ENCODE measurements at regions not wholly inside any gene's neighbourhood (a gene's known extent, or its start where the extent isn't known, plus 50 kb on each side); places are given as distances from the start of the nearest gene placed in this dataset.
"Not testable (repeated sequence)": the region's sequence is repeated elsewhere in the genome, so short reads cannot be mapped to it uniquely, and the experiment has no call there.

DNA sequence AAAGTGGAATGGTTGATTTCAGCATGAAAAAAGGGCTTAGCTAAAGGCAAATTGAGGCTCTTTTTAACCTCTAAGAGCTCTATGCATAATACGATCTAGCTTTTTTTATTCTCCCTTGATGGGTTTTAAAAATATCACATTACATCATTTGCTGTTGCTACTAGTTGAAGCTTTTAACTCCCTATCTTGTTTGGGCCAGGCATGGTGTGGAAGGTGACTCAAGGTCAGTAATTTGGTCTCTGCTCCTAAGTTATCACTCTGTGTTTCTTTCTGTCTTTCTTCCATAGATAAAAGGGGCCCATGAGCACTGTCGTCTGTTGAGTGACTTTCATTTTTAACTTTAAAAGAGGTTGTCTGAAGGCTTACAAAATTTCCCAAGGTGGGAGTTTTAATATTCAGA lies 58.1 kb upstream of the GOT2 start:
- DNase-seq (no peak), ATAC-seq (no peak)
- no peaks in the 10 kb centered on the region for H3K36me3 ChIP-seq (ENCODE audit: low read depth)
- H3K9me3 ChIP-seq, result no peaks in the 10 kb centered on the region
- intact Hi-C loops (cut with DNase I, micrococcal nuclease), result no loop called here
- H3K4me1 ChIP-seq (ENCODE audit: low read depth), result no peaks in the 10 kb centered on the region
- H3K4me3 ChIP-seq, result no peak overlapping the region
- no peak for TF ChIP-seq CTCF (IDR thresholded peaks at IDR 0.05)

- H3K36me3 ChIP-seq (ENCODE audit: low read depth); H3K9me3 ChIP-seq; H3K4me1 ChIP-seq (ENCODE audit: low read depth); H3K4me3 ChIP-seq; intact Hi-C loops (cut with DNase I, micrococcal nuclease); DNase-seq; ATAC-seq: not testable (repeated sequence)
These were observed 56.9 kb upstream of the GOT2 start for GRCh38 chr16:58790816-58791557.

DNA sequence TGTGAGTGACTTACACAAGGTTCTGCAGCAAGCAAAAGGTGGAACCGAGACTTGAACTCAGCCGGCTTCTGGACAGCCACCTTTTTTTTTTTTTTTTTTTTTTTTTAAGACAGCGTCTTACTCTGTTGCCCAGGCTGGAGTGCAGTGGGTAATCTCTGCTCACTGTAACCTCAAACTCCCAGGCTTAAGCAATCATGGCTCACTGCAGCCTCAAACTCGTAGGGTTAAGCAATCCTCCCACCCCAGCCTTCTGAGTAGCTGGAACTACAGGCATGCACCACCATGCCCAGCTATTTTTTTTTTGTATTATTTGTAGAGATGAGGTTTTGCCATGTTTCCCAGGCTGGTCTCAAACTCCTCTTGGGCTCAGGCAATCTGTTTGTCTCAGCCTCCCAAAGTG lies 55.2 kb upstream of the GOT2 start:
- Histone ChIP-seq H3K4me1 (ENCODE audit: low read depth) (no peaks in the 10 kb centered on the region), H3K36me3 (ENCODE audit: low read depth) (no peaks in the 10 kb centered on the region), H3K9me3 (no peaks in the 10 kb centered on the region), H3K4me3 (no peak overlapping the region)
- DNase-seq (no peak), ATAC-seq (no peak)
- intact Hi-C loops (cut with DNase I, micrococcal nuclease), result no loop called here
- TF ChIP-seq CTCF (IDR thresholded peaks at IDR 0.05), result no peak

Data from mucosa of descending colon (tissue), 3 donors.